GM12872 (cell line): ENCODE measurements at regions not wholly inside any gene's neighbourhood (a gene's known extent, or its start where the extent isn't known, plus 50 kb on each side); places are given as distances from the start of the nearest gene placed in this dataset.

Experiments
- TF ChIP-seq, protein P1 (sequence below): IDR thresholded peaks from 3 replicates; pipeline ENCODE4 v1.5.1; 2011; ENCODE audit warnings: low read depth, mild to moderate bottlenecking, low read length, moderate library complexity; ENCODE audit not compliant: insufficient read depth

DNA sequence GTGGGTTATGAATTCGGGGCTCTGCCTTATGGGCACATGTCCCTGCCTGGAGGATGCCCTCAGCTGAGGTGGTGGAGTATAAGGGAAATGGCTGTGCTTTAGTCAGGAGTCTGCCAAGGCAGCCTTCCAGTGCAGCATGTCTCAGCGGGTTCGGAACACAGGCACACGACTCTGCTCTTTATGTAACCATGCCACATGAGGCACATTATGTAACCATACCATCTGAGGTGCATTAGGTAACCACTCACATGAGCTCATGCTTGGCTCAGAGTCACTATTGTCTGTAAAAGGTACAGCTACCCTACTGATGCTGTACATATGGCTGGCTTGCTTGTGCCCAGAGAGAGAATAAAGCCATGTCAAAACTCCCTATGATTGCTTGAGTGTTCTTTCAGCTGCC is 723.6 kb downstream of the TRAM1L1 start:
- TF ChIP-seq, protein P1, sequence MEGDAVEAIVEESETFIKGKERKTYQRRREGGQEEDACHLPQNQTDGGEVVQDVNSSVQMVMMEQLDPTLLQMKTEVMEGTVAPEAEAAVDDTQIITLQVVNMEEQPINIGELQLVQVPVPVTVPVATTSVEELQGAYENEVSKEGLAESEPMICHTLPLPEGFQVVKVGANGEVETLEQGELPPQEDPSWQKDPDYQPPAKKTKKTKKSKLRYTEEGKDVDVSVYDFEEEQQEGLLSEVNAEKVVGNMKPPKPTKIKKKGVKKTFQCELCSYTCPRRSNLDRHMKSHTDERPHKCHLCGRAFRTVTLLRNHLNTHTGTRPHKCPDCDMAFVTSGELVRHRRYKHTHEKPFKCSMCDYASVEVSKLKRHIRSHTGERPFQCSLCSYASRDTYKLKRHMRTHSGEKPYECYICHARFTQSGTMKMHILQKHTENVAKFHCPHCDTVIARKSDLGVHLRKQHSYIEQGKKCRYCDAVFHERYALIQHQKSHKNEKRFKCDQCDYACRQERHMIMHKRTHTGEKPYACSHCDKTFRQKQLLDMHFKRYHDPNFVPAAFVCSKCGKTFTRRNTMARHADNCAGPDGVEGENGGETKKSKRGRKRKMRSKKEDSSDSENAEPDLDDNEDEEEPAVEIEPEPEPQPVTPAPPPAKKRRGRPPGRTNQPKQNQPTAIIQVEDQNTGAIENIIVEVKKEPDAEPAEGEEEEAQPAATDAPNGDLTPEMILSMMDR, result no peak

DNA sequence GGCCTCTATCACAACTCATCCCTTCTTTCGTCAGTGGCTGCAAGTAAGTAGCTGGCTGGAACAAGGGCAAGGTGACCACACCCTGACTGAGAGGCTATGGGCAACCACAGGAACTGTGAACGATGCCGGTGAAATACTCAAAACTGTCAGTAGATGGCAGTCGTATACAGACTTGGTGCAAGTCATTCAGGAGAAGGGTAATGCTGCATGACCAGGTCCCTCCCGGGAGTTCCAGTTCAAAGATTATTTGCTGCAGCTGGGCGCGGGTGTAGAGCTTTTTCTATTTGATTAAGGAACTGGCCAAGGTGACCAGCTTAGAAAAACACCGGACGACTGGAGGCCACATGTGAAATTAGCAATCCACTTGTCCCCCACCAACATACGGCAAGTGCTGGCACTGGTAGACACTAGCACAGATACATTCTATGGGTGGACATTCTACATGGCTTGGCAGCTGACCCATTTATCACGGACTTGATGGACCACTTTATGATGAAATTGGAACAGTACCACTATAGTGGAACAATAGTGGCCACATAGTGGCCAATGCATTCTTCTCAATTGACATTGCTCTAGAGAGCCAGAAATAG is 726.6 kb downstream of the TRAM1L1 start:
- TF ChIP-seq, protein P1, result peak; percentile 84

DNA sequence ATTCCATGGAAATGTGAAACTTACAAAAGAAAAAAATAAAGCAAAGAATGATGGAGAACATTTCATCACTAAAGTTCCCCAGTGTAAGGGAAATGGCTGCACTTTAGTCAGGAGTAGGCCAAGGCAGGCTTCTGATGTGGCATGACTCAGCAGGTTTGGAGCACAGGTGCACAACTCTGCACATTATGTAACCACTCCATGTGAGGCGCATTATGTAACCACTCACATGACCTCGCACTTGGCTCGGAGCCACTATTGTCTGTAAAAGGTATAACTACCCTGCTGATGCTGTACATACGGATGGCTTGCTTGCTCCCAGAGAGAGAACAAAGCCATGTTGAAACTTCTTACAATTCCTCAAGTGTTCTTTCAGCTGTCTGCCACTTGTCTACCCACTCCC is 727.6 kb downstream of the TRAM1L1 start:
- TF ChIP-seq, protein P1, result no peak

DNA sequence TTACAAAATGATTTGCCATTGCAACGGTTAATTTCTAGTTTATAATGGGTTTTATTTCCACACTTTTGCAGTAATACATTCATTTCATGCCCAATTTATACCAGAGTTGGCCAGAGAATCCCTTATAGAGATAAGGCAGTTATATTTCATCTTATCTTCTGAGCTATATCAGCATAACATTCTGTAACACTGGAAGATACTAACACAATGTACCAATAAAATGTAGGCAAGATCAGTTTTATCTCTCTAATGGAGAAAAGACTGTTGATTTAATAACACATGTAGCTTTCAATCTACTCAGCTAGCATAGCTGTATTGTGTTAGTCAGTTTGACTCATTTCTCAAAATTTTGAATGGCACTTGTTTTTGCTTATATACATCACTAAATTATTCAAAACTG is 738.6 kb downstream of the TRAM1L1 start:
- TF ChIP-seq, protein P1, result no peak

DNA sequence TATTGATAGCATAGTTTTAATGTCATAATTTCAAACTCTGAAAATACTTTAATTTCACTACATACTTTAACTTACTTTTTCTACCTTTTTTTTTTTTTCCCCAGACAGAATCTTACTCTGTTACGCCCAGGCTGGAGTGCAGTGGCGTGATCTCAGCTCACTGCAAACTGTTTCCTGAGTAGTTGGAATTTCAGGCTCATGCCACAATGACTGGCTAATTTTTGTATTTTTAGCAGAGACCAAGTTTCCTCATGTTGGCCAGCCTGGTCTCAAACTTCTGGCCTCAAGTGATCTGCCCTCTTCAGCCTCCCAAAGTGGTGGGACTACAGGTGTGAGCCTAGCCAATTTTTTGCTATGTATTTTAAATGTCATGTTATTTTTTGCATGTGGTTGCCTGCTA is 741.6 kb downstream of the TRAM1L1 start:
- TF ChIP-seq, protein P1, result no peak

DNA sequence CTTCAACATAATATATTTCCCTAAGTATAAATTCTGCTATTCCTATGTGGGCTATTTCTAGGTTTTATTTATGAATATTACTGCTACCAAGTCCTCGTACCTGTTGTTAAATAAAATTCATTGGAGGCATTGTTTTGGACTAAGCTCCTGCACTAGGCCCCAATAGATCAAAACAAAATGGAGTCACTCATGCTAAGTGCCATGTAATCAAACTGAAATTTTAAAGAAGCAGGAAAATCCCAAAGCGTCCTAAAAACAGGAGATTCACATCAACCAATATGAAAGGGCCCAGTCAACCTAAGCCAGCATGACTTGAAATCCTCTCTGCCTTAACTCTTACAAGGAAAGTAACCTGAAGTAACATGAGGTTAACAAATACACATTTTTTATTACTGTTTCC is 743.2 kb downstream of the TRAM1L1 start:
- TF ChIP-seq, protein P1, result no peak

DNA sequence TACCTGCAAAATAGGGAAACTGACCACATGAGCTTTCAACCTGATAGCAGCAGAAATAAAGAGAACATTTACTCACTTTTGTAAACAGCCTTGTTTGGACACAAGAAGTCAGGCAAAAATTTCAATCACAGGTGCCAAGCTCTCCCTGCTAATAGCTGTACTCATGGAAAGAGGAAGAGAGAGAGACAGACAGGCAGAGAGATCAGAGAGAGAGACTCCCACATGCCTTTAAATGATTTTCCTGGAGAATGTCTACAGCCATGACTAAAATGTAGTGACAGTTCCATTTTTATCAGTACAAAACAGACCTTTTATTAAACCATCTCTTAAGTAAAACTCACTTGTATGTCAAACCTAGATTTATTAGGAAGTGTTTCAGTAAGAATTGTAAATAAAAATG is 752.9 kb downstream of the TRAM1L1 start:
- TF ChIP-seq, protein P1, result no peak
